ENCODE measurements at regions not wholly inside any gene's neighbourhood (a gene's known extent, or its start where the extent isn't known, plus 50 kb on each side); places are given as distances from the start of the nearest gene placed in this dataset.

DNA sequence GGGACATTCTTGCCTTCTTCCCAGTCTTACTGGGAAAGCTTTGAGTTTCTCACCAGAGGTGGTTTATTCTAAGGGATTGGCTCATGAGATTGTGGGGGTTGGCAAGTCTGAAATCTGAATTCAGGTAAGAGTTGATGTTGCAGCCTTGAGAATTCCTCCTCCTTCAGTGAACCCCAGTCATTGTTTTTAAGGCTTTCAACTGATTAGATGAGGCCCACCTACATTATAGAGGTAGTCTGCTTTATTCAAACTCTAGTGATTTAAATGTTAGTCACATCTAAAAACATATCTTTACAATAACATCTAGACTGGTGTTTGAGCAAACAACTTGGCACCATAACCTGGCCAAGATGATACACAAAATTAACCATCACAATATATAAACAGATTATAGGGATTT lies 156.5 kb upstream of the MED14 start:
- Histone ChIP-seq H3K27me3 (replicated peaks in 1 of 4; ENCODE audit: control insufficient read depth in 3 of 4, extremely low read depth in 1 of 4, insufficient read depth in 3 of 4, low read length in 3 of 4) (no peaks in the 10 kb centered on the region), H2AFZ (ENCODE audit: low read length) (no peak overlapping the region), H3K36me3 (ENCODE audit: control insufficient read depth in 2 of 4, insufficient read depth in 4 of 4, low read length in 3 of 4) (no peaks in the 10 kb centered on the region), H4K20me1 (replicated peaks in 1 of 2; ENCODE audit: control insufficient read depth in 1 of 2, insufficient read depth in 2 of 2, low read length in 2 of 2) (no peaks in the 10 kb centered on the region), H2BK5ac (ENCODE audit: low read depth, low read length) (no peak overlapping the region), H3K4me3 (ENCODE audit: extremely low read depth in 1 of 4, insufficient read depth in 2 of 4, low read depth in 3 of 4, low read length in 4 of 4) (no peak overlapping the region), H3K79me1 (ENCODE audit: low read depth, low read length) (no peaks in the 10 kb centered on the region), H3K14ac (ENCODE audit: insufficient read length) (no peak overlapping the region), H4K91ac (replicated peaks; ENCODE audit: insufficient read length, low read length) (no peak overlapping the region), H3K4ac (replicated peaks; ENCODE audit: insufficient read length, low read depth, low read length) (no peak overlapping the region), H3K23me2 (ENCODE audit: low read depth, low read length) (no peaks in the 10 kb centered on the region), H2BK12ac (ENCODE audit: low read depth, low read length) (no peak overlapping the region), H2BK20ac (ENCODE audit: low read length) (no peak overlapping the region), H3K23ac (ENCODE audit: insufficient read length) (no peak overlapping the region), H4K5ac (ENCODE audit: insufficient read length, low read depth, low read length) (no peak overlapping the region), H3K4me2 (ENCODE audit: insufficient read depth in 1 of 2, low read depth in 2 of 2, low read length in 2 of 2) (no peak overlapping the region), H3K9ac (replicated peaks in 1 of 4; ENCODE audit: extremely low read depth in 1 of 4, low read depth in 3 of 4, low read length in 3 of 4) (no peak overlapping the region), H2AK5ac (ENCODE audit: low read depth, low read length) (no peak overlapping the region), H3K18ac (ENCODE audit: extremely low read depth, low read length) (no peak overlapping the region), H3K9me3 (ENCODE audit: insufficient read depth in 2 of 2, low read depth in 1 of 2, low read length in 1 of 2) (no peaks in the 10 kb centered on the region; a peak in 1 of 4 replicates), H2BK120ac (replicated peaks; ENCODE audit: low read depth, low read length) (no peak overlapping the region), H3K27ac (ENCODE audit: low read depth, low read length) (no peak overlapping the region), H3K56ac (replicated peaks; ENCODE audit: insufficient read length, low read depth, low read length) (no peak overlapping the region), H3K79me2 (ENCODE audit: control insufficient read depth in 1 of 2, insufficient read depth in 2 of 2, low read length in 2 of 2) (no peaks in the 10 kb centered on the region), H4K8ac (ENCODE audit: extremely low read depth, insufficient read depth, low read length) (no peak overlapping the region), H2BK15ac (ENCODE audit: low read length) (no peak overlapping the region), H3K4me1 (replicated peaks in 1 of 4; ENCODE audit: control insufficient read depth in 3 of 4, insufficient read depth in 4 of 4, low read length in 3 of 4) (no peaks in the 10 kb centered on the region)
- ChIA-PET CTCF (ENCODE audit: partially characterized antibody) (no interaction called here), POLR2A (ENCODE audit: partially characterized antibody) (no interaction called here)
- no peak for TF ChIP-seq HDAC2 (IDR thresholded peaks at IDR 0.05; ENCODE audit: borderline replicate concordance in 1 of 2, low read depth in 2 of 2, low read length in 2 of 2)
- no peak for TF ChIP-seq CBX5 (IDR thresholded peaks at IDR 0.05; ENCODE audit: low read depth, low read length)
- TF ChIP-seq RAD21 (IDR thresholded peaks at IDR 0.05 in 1 of 2, conservative IDR thresholded peaks at IDR 0.05 in 1 of 2; ENCODE audit: low read depth in 2 of 2, low read length in 2 of 2) = no peak
- no peak for TF ChIP-seq RBBP5 (IDR thresholded peaks at IDR 0.05; ENCODE audit: borderline replicate concordance, low read depth, low read length)
- TF ChIP-seq FOSL1 (IDR thresholded peaks at IDR 0.05; ENCODE audit: insufficient read depth, low read depth, low read length) = no peak
- no peak for TF ChIP-seq BRCA1 (IDR thresholded peaks at IDR 0.05; ENCODE audit: low read depth, low read length)
- no peak for TF ChIP-seq ASH2L (IDR thresholded peaks at IDR 0.05; ENCODE audit: low read length)
- TF ChIP-seq RNF2 (IDR thresholded peaks at IDR 0.05; ENCODE audit: borderline replicate concordance, low read depth, low read length, missing control alignments, poor library complexity, severe bottlenecking) = no peak
- TF ChIP-seq SIX5 (IDR thresholded peaks at IDR 0.05; ENCODE audit: low read depth, low read length) = no peak
- no peak for TF ChIP-seq SP2 (IDR thresholded peaks at IDR 0.05; ENCODE audit: low read length)
- TF ChIP-seq CTBP2 (IDR thresholded peaks at IDR 0.05; ENCODE audit: borderline replicate concordance, insufficient read depth, insufficient read length, low read length) = no peak
- no peak for TF ChIP-seq RXRA (IDR thresholded peaks at IDR 0.05; ENCODE audit: insufficient read depth, low read depth, low read length)
- TF ChIP-seq TEAD4 (IDR thresholded peaks at IDR 0.05; ENCODE audit: low read depth, low read length) = no peak
- TF ChIP-seq NRF1 (IDR thresholded peaks at IDR 0.05; ENCODE audit: low read depth, low read length) = no peak
- no peak for FAIRE-seq
- DNase-seq (ENCODE audit: low read depth in 1 of 2, low spot score in 2 of 2) = no peak

Data from H1 (cell line).